ENCODE measurements at regions not wholly inside any gene's neighbourhood (a gene's known extent, or its start where the extent isn't known, plus 50 kb on each side); places are given as distances from the start of the nearest gene placed in this dataset.

GRCh38 chr4:26009502-26009901 lies 95.5 kb downstream of the SMIM20 start:
- H3K9ac ChIP-seq (ENCODE audit: low read length): no peak overlapping the region
- H3K9me2 ChIP-seq (replicated peaks; ENCODE audit: low read length): no peaks in the 10 kb centered on the region
- no peaks in the 10 kb centered on the region for H3K36me3 ChIP-seq (ENCODE audit: low read depth, low read length)
- H3K27me3 ChIP-seq (ENCODE audit: low read length): no peaks in the 10 kb centered on the region
- no peaks in the 10 kb centered on the region for H3K9me3 ChIP-seq (ENCODE audit: low read length)
- DNase-seq (no peak), ATAC-seq (no peak)
- ChIA-PET POLR2A (ENCODE audit: unreplicated experiment) (no interaction called here), CTCF (no interaction called here)
- H3K4me2 ChIP-seq (ENCODE audit: low read length): no peak overlapping the region
- H3K79me2 ChIP-seq (ENCODE audit: low read length): no peaks in the 10 kb centered on the region
- no peaks in the 10 kb centered on the region for H3F3A ChIP-seq (ENCODE audit: low read length, unreplicated experiment)
- no peak overlapping the region for H2AFZ ChIP-seq (ENCODE audit: low read length)
- no TSS peak for BruUV-seq (replicated peaks)
- no peaks in the 10 kb centered on the region for H4K20me1 ChIP-seq (ENCODE audit: low read length)
- H3K4me1 ChIP-seq (ENCODE audit: insufficient read depth, low read length): no peaks in the 10 kb centered on the region
- TF ChIP-seq CTCF (conservative IDR thresholded peaks at IDR 0.05; ENCODE audit: low read depth, low read length): no peak
- no peak for TF ChIP-seq EZH2phosphoT487 (IDR thresholded peaks at IDR 0.05; ENCODE audit: borderline replicate concordance, low read length)
- no peak for TF ChIP-seq EZH2 (IDR thresholded peaks at IDR 0.05; ENCODE audit: low read length, unreplicated experiment)
- H3K4me3 ChIP-seq (ENCODE audit: low read length): no peak overlapping the region
- H3K27ac ChIP-seq (ENCODE audit: low read length): no peak overlapping the region
- intact Hi-C loops (cut with micrococcal nuclease): no loop called here

GRCh38 chr4:26010304-26010703 lies 96.3 kb downstream of the SMIM20 start:
- no peak for TF ChIP-seq EZH2phosphoT487 (IDR thresholded peaks at IDR 0.05; ENCODE audit: borderline replicate concordance, low read length)
- no peak for TF ChIP-seq CTCF (conservative IDR thresholded peaks at IDR 0.05; ENCODE audit: low read depth, low read length)
- no peak for TF ChIP-seq EZH2 (IDR thresholded peaks at IDR 0.05; ENCODE audit: low read length, unreplicated experiment)
- no TSS peak for BruUV-seq (replicated peaks)
- Histone ChIP-seq H3K9me2 (replicated peaks; ENCODE audit: low read length) (no peaks in the 10 kb centered on the region), H3K27me3 (ENCODE audit: low read length) (no peaks in the 10 kb centered on the region), H3K4me2 (ENCODE audit: low read length) (no peak overlapping the region), H4K20me1 (ENCODE audit: low read length) (no peaks in the 10 kb centered on the region), H3F3A (ENCODE audit: low read length, unreplicated experiment) (no peaks in the 10 kb centered on the region), H3K27ac (ENCODE audit: low read length) (no peak overlapping the region), H2AFZ (ENCODE audit: low read length) (no peak overlapping the region), H3K4me1 (ENCODE audit: insufficient read depth, low read length) (no peaks in the 10 kb centered on the region), H3K4me3 (ENCODE audit: low read length) (no peak overlapping the region), H3K9me3 (ENCODE audit: low read length) (no peaks in the 10 kb centered on the region), H3K79me2 (ENCODE audit: low read length) (no peaks in the 10 kb centered on the region), H3K9ac (ENCODE audit: low read length) (no peak overlapping the region), H3K36me3 (ENCODE audit: low read depth, low read length) (no peaks in the 10 kb centered on the region)
- ATAC-seq (no peak), DNase-seq (no peak)
- ChIA-PET POLR2A (ENCODE audit: unreplicated experiment) (no interaction called here), CTCF (no interaction called here)
- intact Hi-C loops (cut with micrococcal nuclease): no loop called here

GRCh38 chr4:26013629-26014028 lies 99.6 kb downstream of the SMIM20 start:
- DNase-seq: no peak
- H3K9me3 ChIP-seq (ENCODE audit: low read length): no peaks in the 10 kb centered on the region
- no peak overlapping the region for H3K9ac ChIP-seq (ENCODE audit: low read length)
- no peaks in the 10 kb centered on the region for H3K4me1 ChIP-seq (ENCODE audit: insufficient read depth, low read length)
- no peaks in the 10 kb centered on the region for H3K79me2 ChIP-seq (ENCODE audit: low read length)
- CTCF ChIA-PET: no interaction called here
- BruUV-seq (replicated peaks): no TSS peak
- H3K4me2 ChIP-seq (ENCODE audit: low read length): no peak overlapping the region
- H2AFZ ChIP-seq (ENCODE audit: low read length): no peak overlapping the region
- TF ChIP-seq CTCF (conservative IDR thresholded peaks at IDR 0.05; ENCODE audit: low read depth, low read length) (no peak), EZH2 (IDR thresholded peaks at IDR 0.05; ENCODE audit: low read length, unreplicated experiment) (no peak), EZH2phosphoT487 (IDR thresholded peaks at IDR 0.05; ENCODE audit: borderline replicate concordance, low read length) (no peak)
- H3F3A ChIP-seq (ENCODE audit: low read length, unreplicated experiment): no peaks in the 10 kb centered on the region
- no peaks in the 10 kb centered on the region for H3K27me3 ChIP-seq (ENCODE audit: low read length)
- H4K20me1 ChIP-seq (ENCODE audit: low read length): no peaks in the 10 kb centered on the region
- no peaks in the 10 kb centered on the region for H3K9me2 ChIP-seq (replicated peaks; ENCODE audit: low read length)
- POLR2A ChIA-PET (ENCODE audit: unreplicated experiment): no interaction called here
- intact Hi-C loops (cut with micrococcal nuclease): no loop called here
- H3K4me3 ChIP-seq (ENCODE audit: low read length): no peak overlapping the region
- no peak overlapping the region for H3K27ac ChIP-seq (ENCODE audit: low read length)
- H3K36me3 ChIP-seq (ENCODE audit: low read depth, low read length): no peaks in the 10 kb centered on the region
- ATAC-seq: no peak

All from PC-3 (cell line).